Iris pigment epithelial cell (primary cell): ENCODE measurements at regions not wholly inside any gene's neighbourhood (a gene's known extent, or its start where the extent isn't known, plus 50 kb on each side); places are given as distances from the start of the nearest gene placed in this dataset.
"Not testable (repeated sequence)": the region's sequence is repeated elsewhere in the genome, so short reads cannot be mapped to it uniquely, and the experiment has no call there.

Source experiments
- DNase-seq: peaks from one replicate; pipeline ENCODE4 v3.0.0-alpha.2; 2011; ENCODE audit warnings: low read depth

GRCh38 chr7:85316489-85316888, 129.6 kb upstream of the SEMA3D start:
- DNase-seq: no peak

GRCh38 chr7:85310301-85310700, 123.4 kb upstream of the SEMA3D start:
- DNase-seq: no peak

GRCh38 chr7:85306115-85306514, 119.3 kb upstream of the SEMA3D start:
- DNase-seq: no peak

DNA sequence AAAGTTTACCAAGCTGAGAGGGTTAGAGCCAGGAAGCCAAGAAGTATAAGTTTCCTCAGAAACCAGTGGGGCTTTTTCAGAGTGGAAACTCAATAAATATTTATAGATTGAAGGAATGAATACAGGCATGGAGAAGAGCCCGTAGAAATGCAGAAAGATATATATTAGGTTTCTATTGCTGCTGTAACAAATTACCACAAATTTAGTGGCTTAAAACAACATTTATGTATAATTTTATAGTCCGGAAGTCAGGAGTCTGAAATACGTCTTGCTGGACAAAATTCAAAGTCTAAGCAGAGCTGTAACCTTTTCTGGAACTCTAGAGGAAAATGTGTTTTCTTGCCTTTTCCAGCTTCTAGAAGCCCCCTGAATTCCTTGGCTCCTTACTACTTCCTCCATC, 107.3 kb upstream of the SEMA3D start:
- no peak for DNase-seq

GRCh38 chr7:85292908-85293576, 106.2 kb upstream of the SEMA3D start:
- DNase-seq: no peak

DNA sequence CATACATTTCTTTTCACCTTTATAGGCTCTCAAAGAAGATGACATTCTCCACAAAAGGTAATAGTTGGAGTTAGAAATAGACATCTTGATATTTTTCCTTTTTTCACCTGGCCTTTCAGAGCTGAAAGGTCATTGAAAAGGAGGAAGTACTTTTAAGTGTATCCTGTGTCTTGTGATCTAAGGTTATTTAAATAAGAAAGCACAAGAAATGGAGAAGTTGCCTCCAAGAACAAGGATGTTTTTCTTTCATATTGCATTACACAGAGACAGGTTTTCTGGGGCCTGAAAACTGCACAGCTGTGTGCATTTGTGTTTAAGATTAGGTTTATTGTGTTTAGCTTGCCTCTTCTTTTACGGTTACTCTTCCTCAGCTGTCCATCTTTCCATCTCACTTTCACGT, 103.4 kb upstream of the SEMA3D start:
- DNase-seq: no peak

DNA sequence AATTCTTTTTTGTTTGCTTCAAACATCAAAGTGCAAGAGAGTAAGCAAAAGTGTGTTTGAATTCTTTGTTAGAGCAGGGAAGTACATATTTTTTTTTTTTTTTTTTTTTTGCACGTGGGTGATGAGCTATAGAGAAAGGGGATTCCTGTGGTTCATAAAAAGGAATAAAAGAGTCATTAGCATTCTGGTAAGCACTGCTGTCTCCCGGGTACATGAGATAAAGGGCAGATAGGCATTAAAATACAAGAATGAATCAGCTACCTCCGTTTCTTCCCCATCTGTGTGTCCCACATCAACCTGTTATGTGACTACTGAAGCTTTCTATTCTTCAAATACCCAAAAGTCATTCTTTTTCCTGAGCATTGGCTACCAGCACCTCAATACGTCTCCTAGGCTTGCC, 102.4 kb upstream of the SEMA3D start:
- DNase-seq: no peak

DNA sequence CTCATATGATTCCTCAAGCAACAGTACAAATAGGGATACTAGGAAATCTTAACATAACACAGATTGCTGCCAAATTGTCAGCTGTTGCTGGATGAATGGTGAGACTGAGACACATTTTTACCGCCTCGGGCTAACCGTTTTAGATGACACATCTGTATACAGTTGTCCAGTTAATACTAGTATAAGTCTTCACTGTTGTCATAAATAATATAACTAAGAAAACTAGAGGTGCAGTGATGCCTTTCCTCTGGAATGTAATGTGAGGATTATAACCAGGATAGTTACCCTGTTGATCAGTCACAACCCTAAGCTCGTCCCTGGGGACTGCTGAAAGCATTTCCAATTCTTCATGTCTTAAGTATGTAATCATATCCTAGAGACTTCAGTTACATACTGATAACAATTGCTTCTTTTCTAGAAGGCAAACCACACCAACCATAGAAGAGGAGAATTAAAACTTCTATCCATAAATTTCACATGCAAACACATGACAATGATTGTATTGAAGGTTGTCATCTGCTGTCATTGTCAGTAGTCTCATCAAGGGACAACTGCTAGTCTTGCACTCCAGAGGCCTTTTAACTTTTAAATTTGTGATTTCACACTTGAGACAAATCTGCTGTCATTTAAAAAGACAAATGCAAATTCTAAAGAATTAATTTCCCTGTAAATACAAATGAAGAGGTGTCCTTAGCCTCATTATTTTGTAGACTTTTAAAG, 100.4 kb upstream of the SEMA3D start:
- peak; percentile 1 for DNase-seq

DNA sequence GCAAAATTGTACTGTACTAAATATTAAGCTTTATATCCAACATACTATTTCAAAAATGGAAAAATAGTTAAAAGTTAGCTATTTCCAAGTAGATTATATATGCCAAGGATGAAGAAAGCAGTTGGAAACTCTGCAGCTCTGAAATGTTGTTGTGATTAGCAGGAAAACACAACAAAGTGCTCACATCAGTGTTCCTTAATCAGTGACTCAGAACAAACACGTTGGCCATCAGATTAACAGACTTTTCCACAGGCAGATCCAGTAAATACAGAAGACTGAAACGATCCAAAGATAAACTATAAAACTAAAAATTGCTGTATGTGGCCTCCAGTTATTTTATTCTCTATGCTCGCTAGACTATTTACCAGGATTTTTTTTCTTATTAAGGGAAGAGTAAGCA, 99.6 kb upstream of the SEMA3D start:
- DNase-seq: no peak

DNA sequence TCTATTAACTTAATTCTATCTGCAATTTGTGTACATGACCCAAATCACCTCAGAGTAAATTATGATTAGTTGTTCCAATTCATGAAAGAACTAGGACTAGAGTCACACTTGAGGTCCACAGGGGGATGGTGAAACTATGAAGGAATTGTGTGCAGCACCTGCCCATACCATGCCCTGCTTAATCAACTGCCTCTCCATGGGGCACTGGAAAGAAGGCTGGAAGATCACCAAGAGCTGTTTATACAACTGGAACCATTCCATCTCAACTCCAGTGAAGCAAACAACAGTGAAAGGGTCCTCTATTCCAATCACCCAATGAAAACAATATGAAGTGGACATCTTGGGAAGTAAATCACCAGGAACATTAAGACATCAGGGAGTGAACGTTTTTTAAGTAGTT, 98.7 kb upstream of the SEMA3D start:
- no peak for DNase-seq

DNA sequence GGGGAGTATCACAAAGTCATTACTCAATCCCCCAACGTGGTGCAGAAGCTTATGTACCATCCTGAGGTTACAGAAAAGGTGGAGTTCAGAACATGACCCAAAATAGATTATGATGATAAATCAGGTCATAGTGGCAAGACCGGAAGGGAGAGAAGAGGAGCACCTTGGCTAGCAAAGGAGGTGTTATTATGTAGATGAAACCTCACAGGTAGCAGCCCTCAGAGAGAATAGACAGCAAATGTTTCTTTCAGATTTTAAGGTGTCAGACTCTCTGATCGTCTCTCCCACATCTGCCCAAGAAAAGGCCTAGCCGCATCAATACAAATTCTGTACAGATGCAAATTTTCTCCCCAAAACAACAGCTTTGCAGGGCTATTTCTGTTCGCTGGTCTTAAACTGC, 88.3 kb upstream of the SEMA3D start:
- DNase-seq: no peak

DNA sequence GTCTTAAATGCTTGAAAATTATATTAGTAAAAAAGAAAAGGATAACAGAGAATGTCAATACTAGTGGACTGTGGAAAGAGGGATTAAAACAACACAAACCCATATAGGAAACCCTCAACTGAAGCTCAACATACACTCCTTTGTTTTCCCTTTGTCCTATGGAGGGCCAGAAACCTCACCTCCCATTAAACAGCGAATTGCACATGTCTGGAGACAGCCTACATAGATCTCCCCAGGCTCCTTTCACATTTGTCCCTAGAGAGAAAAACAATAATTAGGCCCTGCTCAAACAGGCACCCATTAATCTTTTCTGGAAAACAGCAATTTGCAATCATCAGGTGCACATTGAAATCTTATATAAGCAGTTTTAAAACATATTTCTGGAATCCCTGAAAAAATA, 87.6 kb upstream of the SEMA3D start:
- DNase-seq: no peak

- no peak for DNase-seq
Measured at GRCh38 chr7:85262891-85263290, 76.0 kb upstream of the SEMA3D start.

- DNase-seq: no peak
Measured at GRCh38 chr7:85261336-85261735, 74.5 kb upstream of the SEMA3D start.

DNA sequence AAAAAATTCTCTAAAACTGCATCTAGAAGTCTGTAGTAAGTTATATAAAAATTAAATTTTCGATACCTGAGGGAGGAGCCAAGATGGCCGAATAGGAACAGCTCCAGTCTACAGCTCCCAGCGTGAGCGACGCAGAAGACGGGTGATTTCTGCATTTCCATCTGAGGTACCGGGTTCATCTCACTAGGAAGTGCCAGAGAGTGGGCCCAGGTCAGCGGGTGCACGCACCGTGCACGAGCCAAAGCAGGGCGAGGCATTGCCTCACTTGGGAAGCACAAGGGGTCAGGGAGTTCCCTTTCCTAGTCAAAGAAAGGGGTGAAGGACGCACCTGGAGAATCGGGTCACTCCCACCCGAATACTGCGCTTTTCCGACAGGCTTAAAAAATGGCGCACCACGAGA, 62.9 kb upstream of the SEMA3D start:
- DNase-seq: not testable (repeated sequence)

DNA sequence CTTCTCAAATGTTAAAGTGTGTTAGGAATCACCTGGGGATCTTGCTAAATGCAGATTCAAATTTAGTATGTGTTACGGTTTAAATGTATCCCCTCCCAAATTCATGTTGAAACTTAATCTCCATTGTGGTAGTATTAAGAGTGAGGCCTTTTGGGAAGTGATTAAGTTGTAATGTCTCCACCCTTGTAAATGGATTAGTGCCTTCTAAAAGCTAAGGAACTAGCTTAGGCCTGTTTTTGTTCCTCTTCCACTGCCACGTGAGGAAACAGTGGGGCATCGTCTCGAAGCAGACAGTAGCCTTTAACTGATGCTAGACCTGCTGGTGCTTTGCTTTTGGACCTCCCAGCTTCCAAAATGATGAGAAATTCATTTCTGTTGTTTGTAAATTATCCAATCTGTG, 52.3 kb upstream of the SEMA3D start:
- DNase-seq: no peak

DNA sequence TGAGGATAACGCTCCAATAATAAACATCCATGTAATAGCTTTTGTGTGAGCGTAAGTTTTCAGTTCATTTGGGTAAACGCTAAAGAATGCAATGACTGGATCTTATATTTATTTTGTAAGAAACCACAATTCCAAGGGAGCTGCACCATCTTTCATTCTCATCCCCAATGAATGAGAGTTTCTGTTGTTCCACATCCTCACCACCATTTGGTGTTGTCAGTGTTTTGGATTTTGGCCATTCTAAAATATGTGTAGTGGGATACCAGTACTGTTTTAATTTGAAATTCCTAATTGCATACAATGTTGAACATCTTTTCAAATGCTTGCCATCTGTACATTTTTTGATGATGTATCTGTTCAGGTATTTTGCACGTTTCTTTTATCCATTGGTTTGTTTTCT, 50.9 kb upstream of the SEMA3D start:
- DNase-seq: peak; percentile 14
